KBM-7 (cell line): ENCODE measurements at regions not wholly inside any gene's neighbourhood (a gene's known extent, or its start where the extent isn't known, plus 50 kb on each side); places are given as distances from the start of the nearest gene placed in this dataset.
A peak's percentile ranks its signal among the peaks of the same experiment; 100 is the strongest.
"Not testable (repeated sequence)": the region's sequence is repeated elsewhere in the genome, so short reads cannot be mapped to it uniquely, and the experiment has no call there.

Experiments used
- DNase-seq: peaks from one replicate; pipeline ENCODE4 v3.0.0-alpha.2; 2015
- in situ Hi-C: fragments of 300-500 bp; cut with MboI; formaldehyde crosslinking; loops from 2 replicates; pipeline ENCODE4 v1.14.3; 2020; ENCODE audit warnings: low sequenced_read_pairs, low pct_unique_long_range_greater_than_20kb, mixed read lengths

GRCh38 chr17:53012364-53012763, 810.4 kb upstream of the KIF2B start:
- DNase-seq = no peak
- in situ Hi-C loops = no loop called here

GRCh38 chr17:53006006-53006405, 816.7 kb upstream of the KIF2B start:
- in situ Hi-C loops = no loop called here

DNA sequence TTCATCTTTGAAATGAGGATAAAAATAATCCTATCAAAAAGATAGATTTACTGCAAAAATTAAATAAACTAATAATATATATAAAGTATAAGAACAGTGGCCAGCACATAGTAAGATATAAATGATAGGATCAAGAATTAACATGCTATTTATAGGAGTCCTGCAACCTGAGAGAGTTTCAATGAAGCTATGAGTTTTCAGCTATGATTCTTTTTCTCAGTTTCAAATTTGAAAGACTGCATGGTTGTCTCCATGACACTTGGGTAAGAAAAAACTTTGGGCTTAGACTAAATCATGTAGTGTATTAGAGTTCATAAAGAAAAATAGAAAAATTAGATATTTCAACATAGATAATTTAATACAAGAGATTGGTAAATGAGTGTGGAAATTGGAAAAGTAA, 817.8 kb upstream of the KIF2B start:
- DNase-seq = no peak
- in situ Hi-C loops = no loop called here

More at GRCh38 chr17:53006006-53006405, 816.7 kb upstream of the KIF2B start:
- no peak for DNase-seq

GRCh38 chr17:52995881-52996280, 826.8 kb upstream of the KIF2B start:
- no peak for DNase-seq
- in situ Hi-C loops = no loop called here

DNA sequence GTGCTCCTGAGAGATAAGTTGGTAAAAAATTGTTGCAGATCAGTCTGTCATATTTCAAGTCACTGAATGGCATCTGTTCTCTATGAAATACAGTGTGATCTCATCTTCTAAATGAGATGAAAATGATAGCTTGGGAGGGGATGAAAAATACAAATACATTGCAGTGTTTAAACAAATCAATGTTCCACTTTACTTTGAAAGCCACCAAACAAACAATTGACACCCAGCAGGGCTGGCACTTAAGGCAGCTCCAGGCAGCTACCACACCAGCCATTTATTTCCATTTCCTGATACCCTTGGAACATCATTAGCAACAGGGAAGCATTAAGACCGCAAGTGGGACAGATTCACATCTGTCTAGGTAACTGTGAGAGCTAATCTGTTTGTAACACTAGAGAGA, 827.6 kb upstream of the KIF2B start:
- no peak for DNase-seq
- in situ Hi-C loops = no loop called here

- in situ Hi-C loops = no loop called here
- no peak for DNase-seq
Observed at GRCh38 chr17:52986056-52986662, 827.6 kb upstream of the CA10 start.

- in situ Hi-C loops = no loop called here
- no peak for DNase-seq
Observed at GRCh38 chr17:52982331-52982730, 823.8 kb upstream of the CA10 start.

GRCh38 chr17:52979921-52980320, 821.4 kb upstream of the CA10 start:
- DNase-seq = no peak
- in situ Hi-C loops = no loop called here

DNA sequence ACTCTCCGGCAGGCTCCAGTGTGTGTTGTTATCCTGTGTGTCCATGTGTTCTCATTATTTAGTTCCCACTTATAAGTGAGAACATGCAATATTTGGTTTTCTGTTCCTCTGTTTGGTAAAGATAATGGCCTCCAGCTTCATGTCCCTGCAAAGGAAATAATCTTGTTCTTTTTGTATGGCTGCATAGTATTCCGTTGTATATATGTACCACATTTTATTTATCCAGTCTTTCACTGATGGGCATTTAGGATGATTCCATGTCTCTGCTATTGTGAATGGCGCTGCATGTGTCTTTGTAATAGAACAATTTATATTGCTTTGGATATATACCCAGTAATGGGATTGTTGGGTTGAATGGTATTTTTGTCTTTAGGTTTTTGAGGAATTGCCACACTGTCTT, 807.3 kb upstream of the CA10 start:
- in situ Hi-C loops = no loop called here
- no peak for DNase-seq

DNA sequence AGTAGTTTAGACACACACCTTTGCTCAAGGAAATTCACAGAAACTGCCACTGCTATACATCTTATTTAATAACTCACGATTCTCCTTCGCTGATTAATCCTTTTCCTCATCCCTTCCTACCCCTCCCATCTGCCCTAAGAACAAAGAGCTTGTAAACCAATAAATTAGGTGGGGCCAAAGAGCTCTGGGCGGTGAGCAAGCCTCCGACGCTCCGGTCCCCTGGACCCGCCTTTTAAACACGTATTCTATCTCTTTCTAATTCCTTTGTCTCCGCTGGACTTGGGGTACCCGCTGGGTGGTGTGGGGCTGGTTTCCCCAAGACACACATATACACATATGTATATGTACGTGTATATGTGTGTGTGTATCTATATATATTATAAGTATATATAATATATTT, 803.2 kb upstream of the CA10 start:
- DNase-seq, in situ Hi-C loops: not testable (repeated sequence)

- no peak for DNase-seq
- in situ Hi-C loops = no loop called here
Observed at GRCh38 chr17:52957411-52957810, 798.9 kb upstream of the CA10 start.

DNA sequence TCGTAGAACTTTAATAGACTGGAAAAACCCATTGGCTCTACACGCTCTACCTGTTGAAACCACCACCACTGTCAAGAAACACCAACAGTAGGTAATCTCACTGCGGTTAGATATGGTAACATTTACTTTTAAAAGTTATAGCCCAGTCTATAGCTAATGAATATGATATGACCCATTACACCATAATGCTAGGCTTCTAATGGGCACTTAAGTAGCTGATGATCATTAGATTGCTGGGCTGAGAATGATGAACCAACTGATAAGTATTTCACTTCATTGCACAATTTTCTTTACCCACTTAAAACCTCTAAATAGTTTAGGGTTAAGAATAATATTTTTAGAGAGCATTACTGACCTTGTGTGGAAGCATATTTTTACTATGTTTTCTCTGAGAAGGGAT, 788.9 kb upstream of the CA10 start:
- DNase-seq = no peak
- in situ Hi-C loops = no loop called here

DNA sequence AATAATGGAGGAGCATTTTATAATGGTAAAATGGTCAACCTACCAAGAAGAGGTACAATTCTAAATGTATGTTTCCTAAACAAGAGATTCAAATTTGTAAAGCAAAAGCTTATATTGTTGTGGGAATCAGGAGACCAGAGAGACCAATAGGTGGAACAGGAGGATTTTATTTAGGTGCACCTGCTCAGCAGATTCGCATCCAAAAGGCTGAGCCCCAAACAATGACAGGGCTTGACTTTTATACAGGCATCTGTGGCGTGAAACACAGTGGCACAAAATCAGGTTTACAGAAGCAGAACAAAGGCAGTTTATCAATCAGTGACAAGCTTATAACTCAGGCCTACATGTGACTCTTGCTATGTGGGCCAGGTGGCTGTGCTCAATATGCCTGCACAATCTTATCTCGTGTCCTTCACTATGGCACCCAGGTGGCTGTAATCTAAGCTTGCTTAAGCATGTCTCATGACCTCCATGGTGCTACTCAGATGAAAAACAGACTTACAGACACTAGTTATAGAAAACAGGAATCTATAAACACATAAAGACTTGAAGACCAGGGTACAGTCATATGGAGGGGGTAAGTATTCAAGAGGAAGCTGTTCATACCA, 780.2 kb upstream of the CA10 start:
- in situ Hi-C loops = no loop called here
- DNase-seq = peak; percentile 1

- in situ Hi-C loops = no loop called here
- DNase-seq = no peak
Observed at GRCh38 chr17:52930581-52930980, 772.1 kb upstream of the CA10 start.

GRCh38 chr17:52930145-52930544, 771.6 kb upstream of the CA10 start:
- in situ Hi-C loops = no loop called here
- no peak for DNase-seq

GRCh38 chr17:52923658-52924057, 765.1 kb upstream of the CA10 start:
- DNase-seq = no peak
- in situ Hi-C loops = no loop called here

DNA sequence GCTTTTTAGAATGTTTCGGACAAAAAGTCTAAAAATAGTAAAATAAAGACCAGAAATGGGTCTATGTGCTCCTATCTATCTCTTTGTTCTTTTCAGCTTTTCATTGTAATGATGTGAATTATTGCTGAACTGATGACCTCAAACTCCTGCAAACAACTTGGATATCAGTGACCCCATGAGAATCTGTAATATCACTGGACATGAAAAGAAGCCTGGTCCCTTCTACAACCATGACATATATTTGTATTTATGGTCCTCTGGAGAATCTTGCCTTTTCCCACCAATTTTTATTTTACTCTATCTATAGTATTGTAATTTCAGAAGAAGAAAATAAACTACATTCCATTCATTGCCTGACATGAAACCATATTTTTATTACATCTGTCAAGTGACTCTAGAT, 740.7 kb upstream of the CA10 start:
- in situ Hi-C loops = no loop called here
- DNase-seq = no peak

GRCh38 chr17:52895272-52895671, 736.8 kb upstream of the CA10 start:
- no peak for DNase-seq
- in situ Hi-C loops = no loop called here

GRCh38 chr17:52892334-52892733, 733.8 kb upstream of the CA10 start:
- DNase-seq = no peak
- in situ Hi-C loops = no loop called here

GRCh38 chr17:52885882-52886281, 727.4 kb upstream of the CA10 start:
- DNase-seq = no peak
- in situ Hi-C loops = no loop called here

DNA sequence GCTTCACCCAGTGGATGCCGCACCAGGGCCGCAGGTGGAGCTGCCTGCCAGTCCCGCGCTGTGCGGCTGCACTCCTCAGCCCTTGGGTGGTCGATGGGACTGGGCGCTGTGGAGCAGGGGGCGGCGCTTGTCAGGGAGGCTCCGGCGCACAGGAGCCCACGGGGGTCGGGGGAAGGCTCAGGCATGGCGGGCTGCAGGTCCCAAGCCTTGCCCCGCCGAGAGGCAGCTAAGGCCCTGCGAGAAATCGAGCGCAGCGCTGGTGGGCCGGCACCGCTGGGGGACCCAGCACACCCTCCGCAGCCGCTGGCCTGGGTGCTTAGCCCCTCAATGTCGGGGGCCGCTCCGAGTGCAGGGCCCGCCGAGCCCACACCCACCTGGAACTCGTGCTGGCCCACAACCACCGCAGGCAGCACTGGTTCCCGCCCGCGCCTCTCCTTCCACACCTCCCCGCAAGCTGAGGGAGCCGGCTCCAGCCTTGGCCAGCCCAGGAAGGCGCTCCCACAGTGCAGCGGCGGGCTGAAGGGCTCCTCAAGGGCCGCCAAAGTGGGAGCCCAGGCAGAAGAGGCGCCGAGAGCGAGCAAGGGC, 725.5 kb upstream of the CA10 start:
- in situ Hi-C loops, DNase-seq: not testable (repeated sequence)
